Muscle layer of duodenum (tissue), 2 donors: ENCODE measurements at regions not wholly inside any gene's neighbourhood (a gene's known extent, or its start where the extent isn't known, plus 50 kb on each side); places are given as distances from the start of the nearest gene placed in this dataset.

Experiments used
- H3K27ac ChIP-seq: one replicate; pipeline ENCODE4 v1.7.0; 2013; ENCODE audit warnings: mild to moderate bottlenecking, low read length
- H3K27me3 ChIP-seq: one replicate; pipeline ENCODE4 v1.7.0; 2013; ENCODE audit warnings: low read depth, mild to moderate bottlenecking, control low read depth, low read length
- H3K36me3 ChIP-seq, 2 donors: one replicate each; pipeline ENCODE4 v1.7.0; 2013; ENCODE audit warnings: low read length in 2 of 2, control low read depth in 1 of 2, mild to moderate bottlenecking in 1 of 2; ENCODE audit not compliant: insufficient read depth in 2 of 2, control insufficient read depth in 1 of 2
- H3K4me1 ChIP-seq, 2 donors: one replicate each; pipeline ENCODE4 v1.7.0; 2013; ENCODE audit warnings: low read length in 2 of 2, mild to moderate bottlenecking in 2 of 2, control low read depth in 1 of 2, moderate library complexity in 1 of 2; ENCODE audit not compliant: insufficient read depth in 2 of 2, control insufficient read depth in 1 of 2
- H3K4me3 ChIP-seq, 2 donors: one replicate each; pipeline ENCODE4 v1.7.0; 2013; ENCODE audit warnings: low read length in 2 of 2, low read depth in 1 of 2, mild to moderate bottlenecking in 1 of 2
- H3K9me3 ChIP-seq, 2 donors: one replicate each; pipeline ENCODE4 v1.7.0; 2013; ENCODE audit warnings: low read length in 2 of 2, control low read depth in 1 of 2, mild to moderate bottlenecking in 1 of 2; ENCODE audit not compliant: control insufficient read depth in 1 of 2
- donor health status: healthy.

DNA sequence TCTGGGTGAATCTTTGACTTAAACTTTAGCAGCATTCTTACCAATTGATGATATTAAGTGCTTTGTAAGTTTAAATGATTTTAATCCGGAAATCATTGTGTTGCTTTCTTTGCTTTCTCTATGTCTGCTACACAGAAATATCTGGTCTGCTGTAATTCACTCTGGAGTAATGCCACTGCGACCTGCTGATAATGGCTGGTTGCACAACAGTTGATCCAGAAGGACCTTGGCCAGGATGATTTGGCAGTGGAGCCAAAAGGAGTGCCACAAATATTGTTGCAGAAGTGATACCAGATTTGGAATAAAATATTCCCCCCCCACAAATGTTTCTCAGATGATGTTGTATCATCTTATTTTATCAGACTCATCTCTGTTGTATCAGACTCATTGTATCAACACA lies 2063.9 kb downstream of the MRPL39 start:
- H3K4me1 ChIP-seq: no peaks in the 10 kb centered on the region
- no peaks in the 10 kb centered on the region for H3K27me3 ChIP-seq
- no peaks in the 10 kb centered on the region for H3K9me3 ChIP-seq
- no peak overlapping the region for H3K4me3 ChIP-seq
- no peak overlapping the region for H3K27ac ChIP-seq
- H3K36me3 ChIP-seq: no peaks in the 10 kb centered on the region

DNA sequence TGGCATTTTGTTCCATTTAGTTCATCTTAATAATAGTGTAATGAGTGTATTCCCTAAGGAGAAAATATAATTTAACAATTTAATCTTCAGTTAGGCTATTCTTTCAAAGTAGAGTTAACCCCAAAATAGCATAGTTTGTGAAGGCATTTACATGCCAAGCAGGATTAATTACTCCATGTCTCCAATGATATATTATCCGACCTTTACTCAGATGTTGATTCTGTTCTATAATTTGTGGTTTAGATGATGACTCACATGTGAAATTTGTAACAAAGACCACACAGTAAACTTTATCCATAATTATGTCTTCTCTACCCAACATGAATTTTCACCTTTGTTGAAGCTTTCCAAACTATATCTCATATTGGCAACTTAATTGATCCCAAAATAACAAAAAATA lies 2065.2 kb downstream of the MRPL39 start:
- Histone ChIP-seq H3K27ac (no peak overlapping the region), H3K4me1 (no peaks in the 10 kb centered on the region), H3K4me3 (no peak overlapping the region), H3K9me3 (no peaks in the 10 kb centered on the region), H3K27me3 (no peaks in the 10 kb centered on the region), H3K36me3 (no peaks in the 10 kb centered on the region)

DNA sequence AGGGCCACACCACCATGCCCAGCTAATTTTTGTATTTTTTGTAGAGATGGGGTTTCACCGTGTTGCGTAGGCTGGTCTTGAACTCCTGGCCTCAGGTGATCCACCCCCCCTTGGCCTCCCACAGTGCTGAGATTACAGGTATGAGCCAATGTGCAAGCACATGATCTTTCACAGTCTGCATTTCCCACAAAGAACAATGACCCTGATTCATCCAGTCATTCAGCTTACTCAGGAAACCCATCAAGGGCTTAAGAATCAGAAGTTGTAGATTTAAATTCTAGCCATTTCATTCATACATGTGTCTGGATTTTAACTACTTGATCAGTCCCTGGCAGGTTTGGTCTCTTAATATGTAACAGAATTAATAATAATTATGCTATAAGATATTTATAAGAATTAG lies 2065.7 kb downstream of the MRPL39 start:
- no peaks in the 10 kb centered on the region for H3K36me3 ChIP-seq
- H3K27me3 ChIP-seq: no peaks in the 10 kb centered on the region
- no peaks in the 10 kb centered on the region for H3K9me3 ChIP-seq
- no peak overlapping the region for H3K27ac ChIP-seq
- H3K4me3 ChIP-seq: no peak overlapping the region
- H3K4me1 ChIP-seq: no peaks in the 10 kb centered on the region

DNA sequence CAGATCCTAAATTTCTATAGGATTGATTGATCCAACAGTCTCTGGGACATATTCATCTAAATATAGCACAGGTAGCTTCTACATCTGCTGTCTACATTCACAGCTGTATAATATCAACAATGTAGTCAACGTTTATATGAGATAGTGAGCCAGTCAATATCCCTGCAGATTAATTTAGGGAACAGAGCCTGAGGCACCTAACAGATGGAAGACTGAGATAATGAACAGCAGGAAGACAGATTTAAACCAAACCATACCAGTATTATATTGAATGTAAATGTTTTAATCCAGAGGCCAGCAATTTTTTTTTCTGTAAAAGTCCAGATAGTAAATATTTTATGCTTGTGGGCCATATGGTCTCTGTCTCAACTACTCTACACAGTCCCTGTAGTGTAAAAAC lies 2072.4 kb downstream of the MRPL39 start:
- no peaks in the 10 kb centered on the region for H3K4me1 ChIP-seq
- no peak overlapping the region for H3K27ac ChIP-seq
- H3K36me3 ChIP-seq: no peaks in the 10 kb centered on the region
- no peaks in the 10 kb centered on the region for H3K27me3 ChIP-seq
- H3K9me3 ChIP-seq: no peaks in the 10 kb centered on the region
- H3K4me3 ChIP-seq: no peak overlapping the region

DNA sequence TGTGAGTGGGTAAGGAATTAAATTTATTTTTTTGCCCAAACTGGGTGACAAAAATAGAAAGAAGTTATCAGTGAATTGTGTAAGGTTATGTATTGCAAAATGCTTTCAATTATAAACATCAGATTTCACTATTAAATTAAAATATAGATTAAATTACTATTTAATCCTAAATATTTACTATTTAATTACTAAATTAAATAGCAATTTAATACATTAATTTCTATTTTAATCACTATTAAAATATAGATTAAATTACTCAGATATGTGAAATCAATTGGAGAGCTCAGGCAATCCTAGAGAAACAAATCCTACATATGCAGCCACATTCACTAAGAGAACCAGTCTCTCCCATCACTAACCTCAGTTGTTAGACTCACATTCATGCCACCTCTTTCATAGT lies 2075.8 kb downstream of the MRPL39 start:
- H3K27ac ChIP-seq: no peak overlapping the region
- no peaks in the 10 kb centered on the region for H3K27me3 ChIP-seq
- no peaks in the 10 kb centered on the region for H3K4me1 ChIP-seq
- no peak overlapping the region for H3K4me3 ChIP-seq
- H3K9me3 ChIP-seq: no peaks in the 10 kb centered on the region
- H3K36me3 ChIP-seq: no peaks in the 10 kb centered on the region

DNA sequence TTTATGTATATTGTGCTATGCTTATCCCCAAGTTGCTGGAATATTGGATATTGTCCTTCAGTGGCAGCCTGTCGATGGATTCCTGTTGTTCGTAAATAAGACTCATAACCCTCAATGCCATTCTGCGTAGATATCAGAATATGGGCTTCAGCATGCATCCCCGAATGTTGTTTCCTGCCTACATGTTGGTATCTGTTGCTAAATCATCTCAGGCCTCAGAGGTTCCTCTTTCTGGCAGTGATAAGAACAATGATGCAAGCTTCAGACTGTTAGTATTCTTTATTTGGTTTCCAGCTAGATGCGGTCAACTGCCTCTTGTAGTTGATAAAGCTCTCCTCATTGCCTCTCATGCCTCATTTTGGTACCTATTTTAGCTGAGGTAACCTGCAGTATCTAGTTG lies 2082.6 kb downstream of the MRPL39 start:
- no peak overlapping the region for H3K4me3 ChIP-seq
- H3K27me3 ChIP-seq: no peaks in the 10 kb centered on the region
- no peak overlapping the region for H3K27ac ChIP-seq
- no peaks in the 10 kb centered on the region for H3K9me3 ChIP-seq
- H3K36me3 ChIP-seq: no peaks in the 10 kb centered on the region
- H3K4me1 ChIP-seq: no peaks in the 10 kb centered on the region

DNA sequence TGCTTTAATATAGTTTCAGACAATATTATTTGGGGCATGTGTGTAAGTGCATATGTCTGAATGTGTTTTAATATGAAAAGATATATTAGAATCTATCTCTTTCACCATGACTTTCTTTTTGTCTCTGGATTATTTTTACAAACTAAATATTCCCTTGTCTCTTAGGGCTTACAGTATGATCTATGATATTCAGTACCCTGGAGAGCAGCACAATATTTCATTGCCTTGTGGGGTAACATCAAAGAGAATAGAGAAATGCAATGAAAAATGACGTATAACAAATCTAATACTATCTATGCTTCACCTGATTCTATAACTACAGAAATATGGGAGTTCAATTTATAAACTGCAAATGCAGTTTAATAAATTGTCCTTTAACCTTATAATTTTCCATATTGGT lies 2084.5 kb downstream of the MRPL39 start:
- Histone ChIP-seq H3K4me3 (no peak overlapping the region), H3K36me3 (no peaks in the 10 kb centered on the region), H3K4me1 (no peaks in the 10 kb centered on the region), H3K27me3 (no peaks in the 10 kb centered on the region), H3K9me3 (no peaks in the 10 kb centered on the region), H3K27ac (no peak overlapping the region)

DNA sequence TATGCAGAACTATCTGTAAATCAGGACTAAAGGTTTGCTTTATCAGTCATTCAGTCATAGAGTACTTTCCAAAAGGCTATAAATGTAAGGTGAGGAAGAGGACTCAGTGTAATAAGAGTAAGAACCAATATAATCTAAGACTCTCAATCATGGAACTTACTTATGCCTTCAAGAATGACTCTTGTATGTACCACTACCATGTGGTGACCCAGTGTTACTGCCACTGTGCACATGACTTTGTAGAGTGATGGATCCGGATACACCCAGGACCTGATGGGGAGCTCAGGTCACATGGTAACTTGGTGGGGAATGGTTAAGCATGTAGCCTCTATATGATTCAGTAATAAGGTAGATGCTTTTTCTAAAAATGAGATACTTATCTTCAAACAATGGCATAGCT lies 2099.8 kb downstream of the MRPL39 start:
- H3K27ac ChIP-seq: no peak overlapping the region
- no peaks in the 10 kb centered on the region for H3K27me3 ChIP-seq
- no peak overlapping the region for H3K4me3 ChIP-seq
- no peaks in the 10 kb centered on the region for H3K4me1 ChIP-seq
- H3K36me3 ChIP-seq: no peaks in the 10 kb centered on the region
- H3K9me3 ChIP-seq: no peaks in the 10 kb centered on the region

DNA sequence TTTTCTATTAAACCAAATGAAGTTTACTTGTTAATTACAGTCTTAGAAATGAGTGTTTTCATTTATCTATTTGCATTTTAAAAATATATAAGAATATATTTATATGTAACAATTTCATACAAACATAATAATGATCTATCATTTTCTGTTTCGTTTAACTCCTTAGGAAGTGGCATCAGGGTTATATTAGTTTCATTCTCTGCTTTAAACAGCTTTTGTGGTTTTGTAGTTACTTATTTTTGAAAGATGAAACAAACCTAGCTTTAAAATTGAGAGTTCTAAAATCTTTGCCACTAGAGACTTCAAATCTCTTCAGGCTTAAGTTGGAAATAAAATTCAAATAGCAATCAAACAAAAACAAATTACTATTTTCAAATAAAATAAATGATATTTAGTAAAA lies 2110.6 kb downstream of the MRPL39 start:
- no peak overlapping the region for H3K27ac ChIP-seq
- peaks cover 0 to 2% of the 10 kb centered on the region in 2 donors for H3K9me3 ChIP-seq
- H3K4me1 ChIP-seq: no peaks in the 10 kb centered on the region

DNA sequence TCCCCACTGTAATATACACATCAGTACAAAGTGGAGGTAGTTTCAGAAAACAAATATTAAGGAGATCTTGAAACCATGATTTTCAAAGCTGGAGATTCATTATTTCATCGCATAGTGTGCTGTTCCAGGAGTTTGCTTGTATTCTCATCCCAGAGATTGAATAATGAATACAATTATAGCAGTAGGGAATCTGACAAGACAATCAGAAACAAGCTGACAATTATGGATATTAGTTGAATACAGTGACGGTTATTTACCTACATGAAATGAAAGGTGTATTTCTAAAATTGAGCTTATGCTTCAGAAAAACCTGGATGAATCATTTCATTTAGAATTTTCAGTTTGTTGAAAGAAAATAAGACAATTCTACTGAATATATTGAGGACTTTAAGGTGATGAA lies 2119.0 kb downstream of the MRPL39 start:
- Histone ChIP-seq H3K27me3 (no peaks in the 10 kb centered on the region), H3K4me1 (no peaks in the 10 kb centered on the region)

More for the DNA sequence above, 2110.6 kb downstream of the MRPL39 start:
- Histone ChIP-seq H3K27me3 (no peaks in the 10 kb centered on the region), H3K36me3 (no peaks in the 10 kb centered on the region), H3K4me3 (no peak overlapping the region)

DNA sequence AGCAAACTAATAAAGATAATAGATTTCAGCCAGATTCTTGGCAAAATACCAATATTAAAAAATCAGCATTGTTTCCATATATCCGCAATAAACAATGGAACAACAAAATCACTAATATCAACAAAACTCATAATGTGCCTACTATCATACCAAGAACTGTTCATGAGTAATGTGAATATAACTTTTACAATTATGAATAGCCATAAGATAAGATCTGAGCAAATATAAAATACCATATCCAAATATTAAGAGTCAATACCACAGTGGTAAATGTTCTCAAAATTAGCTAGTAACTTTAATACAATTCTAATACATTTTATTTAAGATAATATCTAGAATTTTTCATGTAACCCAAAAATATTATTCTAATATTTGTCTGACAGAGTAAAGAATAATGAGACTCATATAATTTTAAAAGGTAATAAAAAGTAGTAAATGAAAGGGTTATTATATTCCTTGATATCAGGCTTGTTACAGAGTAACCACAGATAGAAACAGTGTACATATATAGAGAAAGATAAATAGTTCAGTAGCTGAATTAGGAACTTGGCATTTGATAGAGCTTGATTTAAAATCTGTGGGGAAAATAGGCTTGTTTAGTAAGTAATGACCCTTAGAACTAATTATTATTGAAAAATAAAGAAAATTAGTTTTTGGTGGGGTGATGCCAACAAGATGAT lies 2126.6 kb downstream of the MRPL39 start:
- Histone ChIP-seq H3K27me3 (no peaks in the 10 kb centered on the region), H3K36me3 (no peaks in the 10 kb centered on the region), H3K4me1 (no peaks in the 10 kb centered on the region), H3K27ac (no peak overlapping the region), H3K9me3 (no peaks in the 10 kb centered on the region), H3K4me3 (no peak overlapping the region)

More for the DNA sequence above, 2119.0 kb downstream of the MRPL39 start:
- no peak overlapping the region for H3K27ac ChIP-seq
- H3K36me3 ChIP-seq: no peaks in the 10 kb centered on the region
- H3K9me3 ChIP-seq: no peaks in the 10 kb centered on the region
- H3K4me3 ChIP-seq: no peak overlapping the region

DNA sequence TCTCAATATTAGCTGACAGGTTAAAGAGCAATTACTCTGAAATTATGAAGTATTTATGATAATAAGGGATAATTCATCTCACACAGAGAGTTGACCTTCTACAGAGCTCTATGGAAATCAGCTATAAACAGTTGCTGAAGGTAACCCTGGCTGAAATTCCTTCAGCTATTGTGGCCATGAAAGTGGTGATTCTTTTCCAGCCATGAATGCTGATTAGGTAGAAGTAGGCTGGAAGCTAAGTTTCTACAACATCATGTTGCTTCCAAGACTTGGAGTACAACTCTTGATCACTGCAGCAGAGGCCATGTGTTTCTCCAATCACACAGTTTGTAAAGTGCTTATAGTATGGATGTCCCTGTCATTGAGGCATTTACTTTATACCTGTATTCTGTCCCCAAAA lies 2128.9 kb downstream of the MRPL39 start:
- Histone ChIP-seq H3K9me3 (no peaks in the 10 kb centered on the region), H3K36me3 (no peaks in the 10 kb centered on the region), H3K27me3 (no peaks in the 10 kb centered on the region), H3K27ac (no peak overlapping the region), H3K4me3 (no peak overlapping the region), H3K4me1 (no peaks in the 10 kb centered on the region)
